Stromal cell of bone marrow (primary cell): ENCODE measurements at regions not wholly inside any gene's neighbourhood (a gene's known extent, or its start where the extent isn't known, plus 50 kb on each side); places are given as distances from the start of the nearest gene placed in this dataset.
A peak's percentile ranks its signal among the peaks of the same experiment; 100 is the strongest.
"Not testable (repeated sequence)": the region's sequence is repeated elsewhere in the genome, so short reads cannot be mapped to it uniquely, and the experiment has no call there.

ENCODE experiments used
- DNase-seq: peaks from one replicate; pipeline ENCODE4 v3.0.0-alpha.2; 2012; ENCODE audit warnings: low read depth

GRCh38 chr13:83117046-83117445 lies 765.2 kb downstream of the SLITRK1 start:
- DNase-seq = no peak

- not testable (repeated sequence) for DNase-seq
Observed at GRCh38 chr13:83101574-83102247, 780.6 kb downstream of the SLITRK1 start.

- DNase-seq = no peak
Observed at GRCh38 chr13:83100237-83100636, 782.0 kb downstream of the SLITRK1 start.

GRCh38 chr13:83088858-83089257 lies 793.4 kb downstream of the SLITRK1 start:
- DNase-seq = no peak

GRCh38 chr13:83086948-83087347 lies 795.3 kb downstream of the SLITRK1 start:
- DNase-seq = no peak

- DNase-seq = no peak
Observed at GRCh38 chr13:83086088-83086487, 796.2 kb downstream of the SLITRK1 start.

GRCh38 chr13:83085186-83085900 lies 796.9 kb downstream of the SLITRK1 start:
- DNase-seq = peak; percentile 18

GRCh38 chr13:83077499-83077898 lies 804.8 kb downstream of the SLITRK1 start:
- DNase-seq = no peak

- DNase-seq = not testable (repeated sequence)
Observed at GRCh38 chr13:83073930-83074329, 808.3 kb downstream of the SLITRK1 start.

- peak; percentile 83 for DNase-seq
Observed at GRCh38 chr13:83065108-83065507, 817.2 kb downstream of the SLITRK1 start.

GRCh38 chr13:83057119-83057518 lies 825.2 kb downstream of the SLITRK1 start:
- DNase-seq = peak; percentile 20

GRCh38 chr13:83056269-83056668 lies 826.0 kb downstream of the SLITRK1 start:
- no peak for DNase-seq

- DNase-seq = no peak
Observed at GRCh38 chr13:83048419-83048818, 833.9 kb downstream of the SLITRK1 start.

- DNase-seq = no peak
Observed at GRCh38 chr13:83024955-83025594, 857.2 kb downstream of the SLITRK1 start.

- peak; percentile 15 for DNase-seq
Observed at GRCh38 chr13:83024232-83024631, 858.0 kb downstream of the SLITRK1 start.

GRCh38 chr13:83019986-83020385 lies 862.3 kb downstream of the SLITRK1 start:
- peak; percentile 6 for DNase-seq

- no peak for DNase-seq
Observed at GRCh38 chr13:83009987-83010386, 872.3 kb downstream of the SLITRK1 start.

- no peak for DNase-seq
Observed at GRCh38 chr13:83008212-83008929, 873.9 kb downstream of the SLITRK1 start.

- DNase-seq = no peak
Observed at GRCh38 chr13:83007226-83007625, 875.0 kb downstream of the SLITRK1 start.

GRCh38 chr13:83003185-83003584 lies 879.1 kb downstream of the SLITRK1 start:
- no peak for DNase-seq

- DNase-seq = no peak
Observed at GRCh38 chr13:82993417-82993816, 888.9 kb downstream of the SLITRK1 start.

- DNase-seq = no peak
Observed at GRCh38 chr13:82976499-82976898, 905.8 kb downstream of the SLITRK1 start.
